ENCODE measurements at regions not wholly inside any gene's neighbourhood (a gene's known extent, or its start where the extent isn't known, plus 50 kb on each side); places are given as distances from the start of the nearest gene placed in this dataset.

GRCh38 chr20:39898467-39898852, 790.6 kb downstream of the MAFB start:
- Histone ChIP-seq H3K36me3 (ENCODE audit: low read length) (no peaks in the 10 kb centered on the region), H2AFZ (ENCODE audit: low read depth, low read length, severe bottlenecking) (no peak overlapping the region), H3K9ac (ENCODE audit: low read length) (no peak overlapping the region), H3F3A (ENCODE audit: insufficient read depth) (no peaks in the 10 kb centered on the region), H4K20me1 (ENCODE audit: low read depth, low read length) (no peaks in the 10 kb centered on the region), H3K4me2 (ENCODE audit: low read depth, low read length, poor library complexity, severe bottlenecking) (no peak overlapping the region), H3K27me3 (ENCODE audit: low read length) (no peaks in the 10 kb centered on the region), H3K4me3 (ENCODE audit: insufficient read depth, low read length, poor library complexity, severe bottlenecking) (no peak overlapping the region), H3K79me2 (ENCODE audit: insufficient read depth, low read length) (no peaks in the 10 kb centered on the region), H3K27ac (ENCODE audit: low read depth, low read length) (no peak overlapping the region), H3K9me3 (ENCODE audit: insufficient read depth, low read length) (no peaks in the 10 kb centered on the region), H3K9me2 (replicated peaks; ENCODE audit: insufficient read depth, low read length) (no peaks in the 10 kb centered on the region)
- no peak for TF ChIP-seq EZH2phosphoT487 (conservative IDR thresholded peaks at IDR 0.05; ENCODE audit: low read length)
- TF ChIP-seq, protein P1, sequence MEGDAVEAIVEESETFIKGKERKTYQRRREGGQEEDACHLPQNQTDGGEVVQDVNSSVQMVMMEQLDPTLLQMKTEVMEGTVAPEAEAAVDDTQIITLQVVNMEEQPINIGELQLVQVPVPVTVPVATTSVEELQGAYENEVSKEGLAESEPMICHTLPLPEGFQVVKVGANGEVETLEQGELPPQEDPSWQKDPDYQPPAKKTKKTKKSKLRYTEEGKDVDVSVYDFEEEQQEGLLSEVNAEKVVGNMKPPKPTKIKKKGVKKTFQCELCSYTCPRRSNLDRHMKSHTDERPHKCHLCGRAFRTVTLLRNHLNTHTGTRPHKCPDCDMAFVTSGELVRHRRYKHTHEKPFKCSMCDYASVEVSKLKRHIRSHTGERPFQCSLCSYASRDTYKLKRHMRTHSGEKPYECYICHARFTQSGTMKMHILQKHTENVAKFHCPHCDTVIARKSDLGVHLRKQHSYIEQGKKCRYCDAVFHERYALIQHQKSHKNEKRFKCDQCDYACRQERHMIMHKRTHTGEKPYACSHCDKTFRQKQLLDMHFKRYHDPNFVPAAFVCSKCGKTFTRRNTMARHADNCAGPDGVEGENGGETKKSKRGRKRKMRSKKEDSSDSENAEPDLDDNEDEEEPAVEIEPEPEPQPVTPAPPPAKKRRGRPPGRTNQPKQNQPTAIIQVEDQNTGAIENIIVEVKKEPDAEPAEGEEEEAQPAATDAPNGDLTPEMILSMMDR (IDR thresholded peaks at IDR 0.05; ENCODE audit: insufficient read depth, low read length, poor library complexity, severe bottlenecking), result no peak

DNA sequence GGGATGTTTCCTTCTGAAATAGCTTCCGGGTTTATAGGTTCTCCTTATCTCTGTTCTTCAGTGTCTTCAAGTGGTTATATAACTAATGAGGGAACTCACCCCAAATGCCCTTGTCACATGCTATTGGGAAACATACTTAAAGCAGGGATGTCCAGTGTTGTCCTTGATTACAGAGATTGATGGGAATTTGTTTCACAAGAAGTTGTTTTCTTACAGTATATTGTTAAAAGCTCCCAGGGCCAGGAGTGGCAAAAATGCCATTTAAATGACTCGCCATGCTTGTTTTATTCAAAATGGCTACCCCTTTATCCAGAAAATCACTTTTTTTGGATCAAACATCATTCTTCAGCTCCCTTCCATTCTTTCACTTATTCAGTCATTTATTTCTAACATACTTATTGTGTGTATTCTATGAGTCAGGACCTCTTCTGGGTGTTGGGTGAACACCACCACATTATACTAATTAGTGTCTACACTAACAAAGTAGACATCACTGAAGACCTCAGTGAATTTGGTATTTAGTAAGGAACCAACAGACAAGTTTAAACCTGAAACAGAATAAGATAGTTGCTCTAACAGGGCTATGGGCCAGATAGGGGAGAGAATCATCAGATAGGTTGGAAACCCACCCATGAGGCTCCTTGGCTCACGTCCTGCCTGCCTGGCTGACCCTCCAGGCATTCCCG, 791.1 kb downstream of the MAFB start:
- Histone ChIP-seq H3K9me2 (replicated peaks; ENCODE audit: insufficient read depth, low read length) (no peaks in the 10 kb centered on the region), H3K4me2 (ENCODE audit: low read depth, low read length, poor library complexity, severe bottlenecking) (no peak overlapping the region), H4K20me1 (ENCODE audit: low read depth, low read length) (no peaks in the 10 kb centered on the region), H3K27ac (ENCODE audit: low read depth, low read length) (no peak overlapping the region), H3K4me3 (ENCODE audit: insufficient read depth, low read length, poor library complexity, severe bottlenecking) (no peak overlapping the region), H3F3A (ENCODE audit: insufficient read depth) (no peaks in the 10 kb centered on the region), H2AFZ (ENCODE audit: low read depth, low read length, severe bottlenecking) (no peak overlapping the region), H3K79me2 (ENCODE audit: insufficient read depth, low read length) (no peaks in the 10 kb centered on the region), H3K9ac (ENCODE audit: low read length) (no peak overlapping the region), H3K27me3 (ENCODE audit: low read length) (no peaks in the 10 kb centered on the region), H3K36me3 (ENCODE audit: low read length) (no peaks in the 10 kb centered on the region), H3K9me3 (ENCODE audit: insufficient read depth, low read length) (no peaks in the 10 kb centered on the region)
- TF ChIP-seq, protein P1 (IDR thresholded peaks at IDR 0.05; ENCODE audit: insufficient read depth, low read length, poor library complexity, severe bottlenecking), result no peak
- TF ChIP-seq EZH2phosphoT487 (conservative IDR thresholded peaks at IDR 0.05; ENCODE audit: low read length), result no peak

DNA sequence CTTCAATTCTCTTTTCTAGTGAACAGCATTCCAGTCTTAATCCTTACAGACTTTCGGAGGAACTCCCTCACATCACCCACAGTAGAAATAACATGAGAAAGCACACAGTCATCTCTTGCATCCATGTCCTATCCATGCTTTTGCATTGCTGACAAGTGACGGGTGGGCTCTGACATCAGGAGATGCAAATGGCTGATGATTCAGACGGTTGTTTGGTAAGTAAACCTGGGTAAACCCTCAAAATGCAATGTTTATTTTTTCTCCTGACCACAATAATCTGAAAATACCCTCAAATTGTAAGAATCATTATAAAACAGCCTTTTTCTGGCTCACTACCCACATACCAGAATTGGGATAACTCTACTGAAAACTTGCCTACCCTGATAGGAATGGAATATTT, 792.0 kb downstream of the MAFB start:
- Histone ChIP-seq H3K79me2 (ENCODE audit: insufficient read depth, low read length) (no peaks in the 10 kb centered on the region), H4K20me1 (ENCODE audit: low read depth, low read length) (no peaks in the 10 kb centered on the region), H3K9ac (ENCODE audit: low read length) (no peak overlapping the region), H3F3A (ENCODE audit: insufficient read depth) (no peaks in the 10 kb centered on the region), H3K9me2 (replicated peaks; ENCODE audit: insufficient read depth, low read length) (no peaks in the 10 kb centered on the region), H3K4me2 (ENCODE audit: low read depth, low read length, poor library complexity, severe bottlenecking) (no peak overlapping the region), H3K27me3 (ENCODE audit: low read length) (no peaks in the 10 kb centered on the region), H3K36me3 (ENCODE audit: low read length) (no peaks in the 10 kb centered on the region), H3K27ac (ENCODE audit: low read depth, low read length) (no peak overlapping the region), H3K9me3 (ENCODE audit: insufficient read depth, low read length) (no peaks in the 10 kb centered on the region), H3K4me3 (ENCODE audit: insufficient read depth, low read length, poor library complexity, severe bottlenecking) (no peak overlapping the region), H2AFZ (ENCODE audit: low read depth, low read length, severe bottlenecking) (no peak overlapping the region)
- TF ChIP-seq, protein P1 (IDR thresholded peaks at IDR 0.05; ENCODE audit: insufficient read depth, low read length, poor library complexity, severe bottlenecking), result no peak
- TF ChIP-seq EZH2phosphoT487 (conservative IDR thresholded peaks at IDR 0.05; ENCODE audit: low read length), result no peak

Data from SU-DHL-6 (cell line).